SK-N-MC (cell line): ENCODE measurements at regions not wholly inside any gene's neighbourhood (a gene's known extent, or its start where the extent isn't known, plus 50 kb on each side); places are given as distances from the start of the nearest gene placed in this dataset.

ENCODE experiments used
- DNase-seq: peaks from one replicate; pipeline ENCODE4 v3.0.0-alpha.2; 2011; ENCODE audit warnings: low read depth, low spot score
- H3K27ac ChIP-seq: fragments of 200-600 bp; sonication (generic); 2 replicates; pipeline ENCODE4 v1.5.1; 2016; ENCODE audit warnings: mixed run types
- H3K36me3 ChIP-seq: fragments of 200-600 bp; sonication (generic); 2 replicates; pipeline ENCODE4 v1.6.1; 2017; ENCODE audit warnings: antibody characterized with exemption, low read length, mixed read lengths; ENCODE audit not compliant: insufficient read depth
- H3K4me3 ChIP-seq: fragments of 200-600 bp; sonication (generic); 2 replicates; pipeline ENCODE4 v1.5.1; 2016
- H3K9ac ChIP-seq: fragments of 200-600 bp; sonication (generic); 2 replicates; pipeline ENCODE4 v1.8.0; 2017; ENCODE audit warnings: mixed run types, mixed read lengths; ENCODE audit not compliant: insufficient read length
- H3K9me3 ChIP-seq: fragments of 200-600 bp; sonication (generic); 2 replicates; pipeline ENCODE4 v1.6.1; 2017; ENCODE audit warnings: low read depth, mild to moderate bottlenecking, antibody characterized with exemption, low read length, moderate library complexity, mixed read lengths
- EZH2 ChIP-seq: fragments of 200-600 bp; sonication (generic); IDR thresholded peaks from one replicate; pipeline ENCODE4 v1.6.1; 2017; ENCODE audit warnings: antibody characterized with exemption
- FOXP2 ChIP-seq: optimal IDR thresholded peaks from 2 replicates; pipeline ENCODE3; 2011; ENCODE audit warnings: mild to moderate bottlenecking, moderate library complexity; ENCODE audit not compliant: insufficient read depth; ENCODE audit errors: extremely low read length, control extremely low read depth
- POLR2AphosphoS5 ChIP-seq: IDR thresholded peaks from 2 replicates; pipeline ENCODE4 v1.6.1; 2012; ENCODE audit warnings: mild to moderate bottlenecking, low read depth, low read length, borderline replicate concordance

DNA sequence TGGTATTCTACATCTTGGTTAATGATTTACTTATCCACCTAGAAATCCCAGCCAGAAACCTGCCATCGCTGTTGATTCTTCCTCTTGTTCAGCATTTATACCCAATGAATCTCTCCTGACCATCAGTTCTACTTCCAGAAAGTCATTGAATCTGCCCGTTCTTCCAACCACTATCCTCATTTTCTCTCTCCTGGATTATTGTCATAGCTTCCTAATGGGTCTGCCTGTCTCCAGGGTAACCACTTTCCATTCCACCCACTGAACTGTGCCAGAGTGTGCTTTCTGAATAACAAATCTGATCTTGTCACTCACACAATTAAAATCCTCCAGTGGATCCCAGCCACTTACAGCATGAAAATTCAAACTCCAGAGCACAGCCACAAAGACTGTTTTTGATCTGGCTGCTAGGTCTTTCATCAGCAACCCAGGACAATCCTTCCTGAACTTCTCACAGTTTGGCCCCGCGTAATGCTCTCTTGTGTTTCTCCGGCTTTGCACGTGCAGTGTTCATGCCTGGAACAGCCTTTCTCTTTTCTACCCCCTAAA lies 330.6 kb downstream of the SPRY2 start:
- H3K27ac ChIP-seq: no peak overlapping the region
- H3K9me3 ChIP-seq: no peaks in the 10 kb centered on the region
- no peaks in the 10 kb centered on the region for H3K36me3 ChIP-seq
- TF ChIP-seq FOXP2 (no peak), POLR2AphosphoS5 (no peak), EZH2 (no peak)
- no peak overlapping the region for H3K9ac ChIP-seq
- no peak for DNase-seq
- no peak overlapping the region for H3K4me3 ChIP-seq

- DNase-seq: no peak
- Histone ChIP-seq H3K36me3 (no peaks in the 10 kb centered on the region), H3K27ac (no peak overlapping the region), H3K9me3 (no peaks in the 10 kb centered on the region), H3K4me3 (no peak overlapping the region), H3K9ac (no peak overlapping the region)
- TF ChIP-seq EZH2 (no peak), FOXP2 (no peak), POLR2AphosphoS5 (no peak)
These were observed 331.2 kb downstream of the SPRY2 start for GRCh38 chr13:80009760-80010159.

GRCh38 chr13:80006940-80007339 lies 334.0 kb downstream of the SPRY2 start:
- no peaks in the 10 kb centered on the region for H3K36me3 ChIP-seq
- H3K4me3 ChIP-seq: no peak overlapping the region
- DNase-seq: no peak
- H3K27ac ChIP-seq: no peak overlapping the region
- TF ChIP-seq EZH2 (no peak), FOXP2 (no peak), POLR2AphosphoS5 (no peak)
- no peaks in the 10 kb centered on the region for H3K9me3 ChIP-seq
- H3K9ac ChIP-seq: no peak overlapping the region

DNA sequence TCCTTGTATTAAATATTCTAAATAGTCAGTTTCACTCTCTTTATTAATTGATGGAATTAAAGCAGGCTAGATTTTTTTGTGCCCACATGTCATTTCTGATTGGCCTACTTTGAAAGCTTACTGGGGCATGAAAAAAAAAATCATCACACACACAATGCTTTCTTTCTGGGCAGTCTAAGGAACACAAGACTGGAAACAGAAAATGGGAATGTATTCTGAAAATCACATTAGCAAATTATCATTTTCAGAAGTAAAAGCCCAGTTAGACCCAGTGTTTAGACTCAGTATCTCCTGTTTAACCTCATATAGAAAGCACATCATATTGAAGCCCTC lies 339.4 kb downstream of the SPRY2 start:
- no peaks in the 10 kb centered on the region for H3K36me3 ChIP-seq
- H3K27ac ChIP-seq: no peak overlapping the region
- H3K4me3 ChIP-seq: no peak overlapping the region
- no peak for DNase-seq
- H3K9me3 ChIP-seq: no peaks in the 10 kb centered on the region
- no peak for TF ChIP-seq FOXP2
- TF ChIP-seq POLR2AphosphoS5: no peak
- TF ChIP-seq EZH2: no peak
- no peak overlapping the region for H3K9ac ChIP-seq

DNA sequence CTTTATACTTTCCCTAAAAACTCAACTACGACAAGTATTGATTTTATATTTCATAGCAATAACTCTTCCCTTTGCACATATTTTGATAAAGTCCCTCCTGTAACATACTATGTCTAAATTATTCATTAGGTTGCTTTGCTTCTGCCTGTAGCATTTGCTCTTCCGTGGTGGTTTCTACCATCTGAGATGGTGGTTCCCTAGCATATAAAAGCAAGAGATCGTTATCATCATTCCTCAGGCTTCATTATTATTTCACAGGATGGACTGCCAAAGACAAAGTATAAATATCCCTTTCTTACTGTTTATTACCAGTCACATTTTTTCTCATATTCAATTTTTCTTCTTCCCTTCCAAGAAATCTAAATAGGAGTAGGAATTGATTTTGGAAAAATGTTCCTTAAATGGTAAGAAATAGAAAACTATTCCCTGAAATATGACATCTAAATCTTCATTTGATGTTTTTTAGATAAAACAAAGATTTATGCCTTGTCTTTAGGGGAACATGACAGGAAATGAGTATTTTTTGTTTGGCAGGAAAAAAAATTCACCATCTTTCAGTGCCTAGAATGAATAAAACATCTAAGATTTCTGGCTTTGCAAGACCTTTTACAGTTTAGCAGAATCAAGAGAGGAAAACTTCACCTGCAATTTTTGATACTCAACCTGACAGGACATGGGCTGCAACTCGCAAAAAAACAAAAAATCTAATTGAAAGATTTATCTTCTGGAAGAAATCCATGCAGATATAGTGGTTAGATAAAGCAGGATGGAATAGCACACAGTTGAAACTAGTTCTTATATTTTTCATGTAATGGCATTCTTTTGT lies 340.0 kb downstream of the SPRY2 start:
- H3K36me3 ChIP-seq: no peaks in the 10 kb centered on the region
- no peak for TF ChIP-seq EZH2
- no peak for TF ChIP-seq FOXP2
- TF ChIP-seq POLR2AphosphoS5: no peak
- H3K4me3 ChIP-seq: no peak overlapping the region
- no peak overlapping the region for H3K27ac ChIP-seq
- H3K9me3 ChIP-seq: no peaks in the 10 kb centered on the region
- no peak overlapping the region for H3K9ac ChIP-seq
- DNase-seq: no peak

DNA sequence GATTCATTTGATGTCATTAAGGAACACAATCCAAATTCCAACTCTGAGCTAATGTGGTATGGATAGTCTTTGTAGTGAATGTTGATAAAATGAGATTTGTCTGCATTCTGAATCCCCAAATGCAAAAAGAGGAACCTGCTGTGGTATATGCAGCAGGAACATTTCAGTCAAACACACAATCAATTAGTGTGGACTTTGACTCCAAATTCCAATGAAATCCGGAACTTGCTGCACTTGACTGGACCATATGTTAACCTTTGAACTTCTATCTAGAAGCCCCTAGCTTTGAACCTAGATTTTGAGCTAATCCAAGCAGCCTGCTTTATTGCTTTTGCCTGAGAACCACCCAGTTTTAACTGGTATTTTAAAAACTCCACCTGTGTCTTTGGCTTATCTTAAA lies 341.3 kb downstream of the SPRY2 start:
- Histone ChIP-seq H3K27ac (no peak overlapping the region), H3K4me3 (no peak overlapping the region), H3K36me3 (no peaks in the 10 kb centered on the region), H3K9me3 (no peaks in the 10 kb centered on the region), H3K9ac (no peak overlapping the region)
- no peak for DNase-seq
- no peak for TF ChIP-seq FOXP2
- no peak for TF ChIP-seq POLR2AphosphoS5
- TF ChIP-seq EZH2: no peak

DNA sequence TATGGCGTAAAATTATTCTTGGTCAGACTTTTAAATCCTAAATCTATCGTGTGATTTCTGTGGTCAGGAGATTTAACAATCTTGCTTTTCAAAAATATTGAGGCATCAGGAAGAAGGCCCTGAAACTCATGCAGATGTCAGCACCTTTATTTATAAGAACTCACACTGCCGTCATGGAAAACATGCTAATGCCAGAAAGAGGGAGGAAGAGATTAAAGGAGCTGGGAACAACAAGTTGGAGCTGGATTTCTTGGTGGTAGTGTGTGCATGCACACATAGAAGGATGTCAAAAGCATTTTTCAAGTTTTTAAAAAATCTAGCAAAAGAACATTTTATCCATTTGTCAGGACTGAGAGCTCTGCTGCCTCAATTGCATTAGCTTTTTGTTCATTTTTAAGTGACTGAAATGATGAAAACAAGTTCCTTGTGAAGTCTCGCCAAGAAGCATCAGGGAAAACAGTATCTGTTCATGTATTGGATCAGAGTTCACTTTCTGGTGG lies 342.5 kb downstream of the SPRY2 start:
- no peak for TF ChIP-seq EZH2
- no peak for TF ChIP-seq FOXP2
- no peak overlapping the region for H3K4me3 ChIP-seq
- H3K9ac ChIP-seq: no peak overlapping the region
- H3K27ac ChIP-seq: no peak overlapping the region
- H3K36me3 ChIP-seq: no peaks in the 10 kb centered on the region
- no peak for DNase-seq
- no peaks in the 10 kb centered on the region for H3K9me3 ChIP-seq

GRCh38 chr13:79997244-79997643 lies 343.7 kb downstream of the SPRY2 start:
- no peak overlapping the region for H3K9ac ChIP-seq
- no peaks in the 10 kb centered on the region for H3K36me3 ChIP-seq
- DNase-seq: no peak
- no peaks in the 10 kb centered on the region for H3K9me3 ChIP-seq
- TF ChIP-seq FOXP2 (no peak), POLR2AphosphoS5 (no peak), EZH2 (no peak)
- H3K4me3 ChIP-seq: no peak overlapping the region
- H3K27ac ChIP-seq: no peak overlapping the region
